ENCODE measurements at regions not wholly inside any gene's neighbourhood (a gene's known extent, or its start where the extent isn't known, plus 50 kb on each side); places are given as distances from the start of the nearest gene placed in this dataset.

GRCh38 chr1:58159434-58159830 lies 387.1 kb downstream of the OMA1 start:
- H3K4me1 ChIP-seq (ENCODE audit: control insufficient read depth in 1 of 2, insufficient read depth in 2 of 2, low read length in 2 of 2) = no peaks in the 10 kb centered on the region
- TF ChIP-seq, protein P1, sequence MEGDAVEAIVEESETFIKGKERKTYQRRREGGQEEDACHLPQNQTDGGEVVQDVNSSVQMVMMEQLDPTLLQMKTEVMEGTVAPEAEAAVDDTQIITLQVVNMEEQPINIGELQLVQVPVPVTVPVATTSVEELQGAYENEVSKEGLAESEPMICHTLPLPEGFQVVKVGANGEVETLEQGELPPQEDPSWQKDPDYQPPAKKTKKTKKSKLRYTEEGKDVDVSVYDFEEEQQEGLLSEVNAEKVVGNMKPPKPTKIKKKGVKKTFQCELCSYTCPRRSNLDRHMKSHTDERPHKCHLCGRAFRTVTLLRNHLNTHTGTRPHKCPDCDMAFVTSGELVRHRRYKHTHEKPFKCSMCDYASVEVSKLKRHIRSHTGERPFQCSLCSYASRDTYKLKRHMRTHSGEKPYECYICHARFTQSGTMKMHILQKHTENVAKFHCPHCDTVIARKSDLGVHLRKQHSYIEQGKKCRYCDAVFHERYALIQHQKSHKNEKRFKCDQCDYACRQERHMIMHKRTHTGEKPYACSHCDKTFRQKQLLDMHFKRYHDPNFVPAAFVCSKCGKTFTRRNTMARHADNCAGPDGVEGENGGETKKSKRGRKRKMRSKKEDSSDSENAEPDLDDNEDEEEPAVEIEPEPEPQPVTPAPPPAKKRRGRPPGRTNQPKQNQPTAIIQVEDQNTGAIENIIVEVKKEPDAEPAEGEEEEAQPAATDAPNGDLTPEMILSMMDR (IDR thresholded peaks at IDR 0.05) = no peak
- H3K36me3 ChIP-seq (replicated peaks in 1 of 2; ENCODE audit: control insufficient read depth in 1 of 2, insufficient read depth in 2 of 2, low read length in 2 of 2) = no peaks in the 10 kb centered on the region
- H3K4me2 ChIP-seq (replicated peaks; ENCODE audit: extremely low read depth, low read length, poor library complexity, severe bottlenecking) = no peak overlapping the region
- no peak overlapping the region for H3K27ac ChIP-seq (ENCODE audit: low read depth in 1 of 2, low read length in 2 of 2)
- H3K4me1 Mint-ChIP-seq = no peaks in the 10 kb centered on the region
- peaks cover 0 to 2% (median 0%) of the 10 kb centered on the region in 7 donors for H3K9me3 Mint-ChIP-seq
- H3K9ac ChIP-seq (ENCODE audit: insufficient read depth, low read length, poor library complexity, severe bottlenecking) = no peak overlapping the region
- intact Hi-C loops (cut with micrococcal nuclease) = no loop called here
- no peaks in the 10 kb centered on the region for H3K36me3 Mint-ChIP-seq
- WGBS (ENCODE audit: insufficient coverage) = no CpG with 5 or more reads among the region's 3 CpGs
- no peak overlapping the region for H3K4me3 ChIP-seq (replicated peaks in 1 of 3; ENCODE audit: low read depth in 2 of 3, low read length in 3 of 3)
- no peak for DNase-seq
- H4K20me1 ChIP-seq (ENCODE audit: insufficient read depth, low read length) = no peaks in the 10 kb centered on the region
- H2AFZ ChIP-seq (ENCODE audit: insufficient read depth, low read depth, low read length, poor library complexity, severe bottlenecking) = no peak overlapping the region
- H3K27ac Mint-ChIP-seq = no peak overlapping the region
- H3K27me3 Mint-ChIP-seq (ENCODE audit: low read depth in 3 of 3) = peaks cover 0 to 2% (median 1%) of the 10 kb centered on the region in 3 donors
- H3K79me2 ChIP-seq (ENCODE audit: insufficient read depth, low read length) = no peaks in the 10 kb centered on the region
- no peaks in the 10 kb centered on the region for H3K9me3 ChIP-seq (replicated peaks in 1 of 2; ENCODE audit: control insufficient read depth in 1 of 2, insufficient read depth in 1 of 2, low read length in 2 of 2)
- H3K4me3 Mint-ChIP-seq = no peak overlapping the region
- H3K27me3 ChIP-seq (ENCODE audit: control insufficient read depth in 2 of 2, insufficient read depth in 2 of 2, low read length in 2 of 2) = no peaks in the 10 kb centered on the region

GRCh38 chr1:58158506-58159433 lies 387.8 kb downstream of the OMA1 start:
- H3K27ac Mint-ChIP-seq = no peak overlapping the region
- no peaks in the 10 kb centered on the region for H3K36me3 ChIP-seq (replicated peaks in 1 of 2; ENCODE audit: control insufficient read depth in 1 of 2, insufficient read depth in 2 of 2, low read length in 2 of 2)
- WGBS (ENCODE audit: insufficient coverage) = 88% methylated on average over 1 of the region's 11 CpGs
- H3K27me3 ChIP-seq (ENCODE audit: control insufficient read depth in 2 of 2, insufficient read depth in 2 of 2, low read length in 2 of 2) = no peaks in the 10 kb centered on the region
- no peaks in the 10 kb centered on the region for H3K36me3 Mint-ChIP-seq
- no peaks in the 10 kb centered on the region for H3K9me3 ChIP-seq (replicated peaks in 1 of 2; ENCODE audit: control insufficient read depth in 1 of 2, insufficient read depth in 1 of 2, low read length in 2 of 2)
- TF ChIP-seq, protein P1 (IDR thresholded peaks at IDR 0.05) = no peak
- no peak overlapping the region for H3K4me3 ChIP-seq (replicated peaks in 1 of 3; ENCODE audit: low read depth in 2 of 3, low read length in 3 of 3)
- H3K4me3 Mint-ChIP-seq = no peak overlapping the region
- intact Hi-C loops (cut with micrococcal nuclease) = no loop called here
- no peaks in the 10 kb centered on the region for H4K20me1 ChIP-seq (ENCODE audit: insufficient read depth, low read length)
- DNase-seq = no peak
- no peaks in the 10 kb centered on the region for H3K4me1 ChIP-seq (ENCODE audit: control insufficient read depth in 1 of 2, insufficient read depth in 2 of 2, low read length in 2 of 2)
- no peaks in the 10 kb centered on the region for H3K4me1 Mint-ChIP-seq
- no peak overlapping the region for H2AFZ ChIP-seq (ENCODE audit: insufficient read depth, low read depth, low read length, poor library complexity, severe bottlenecking)
- H3K9me3 Mint-ChIP-seq = peaks cover 0 to 2% (median 0%) of the 10 kb centered on the region in 7 donors
- H3K9ac ChIP-seq (ENCODE audit: insufficient read depth, low read length, poor library complexity, severe bottlenecking) = no peak overlapping the region
- H3K27ac ChIP-seq (ENCODE audit: low read depth in 1 of 2, low read length in 2 of 2) = no peak overlapping the region
- no peaks in the 10 kb centered on the region for H3K79me2 ChIP-seq (ENCODE audit: insufficient read depth, low read length)
- H3K4me2 ChIP-seq (replicated peaks; ENCODE audit: extremely low read depth, low read length, poor library complexity, severe bottlenecking) = no peak overlapping the region
- H3K27me3 Mint-ChIP-seq (ENCODE audit: low read depth in 3 of 3) = peaks cover 0 to 2% (median 1%) of the 10 kb centered on the region in 3 donors
